WERI-Rb-1 (cell line): ENCODE measurements at regions not wholly inside any gene's neighbourhood (a gene's known extent, or its start where the extent isn't known, plus 50 kb on each side); places are given as distances from the start of the nearest gene placed in this dataset.

Experiments used
- DNase-seq: peaks from one replicate; pipeline ENCODE4 v3.0.0-alpha.2; 2020
- H3K27ac ChIP-seq: fragments of 250-450 bp; sonication (Bioruptor Pico); 2 replicates; pipeline ENCODE4 v1.5.1; 2020; ENCODE audit warnings: mild to moderate bottlenecking, moderate library complexity
- H3K27me3 ChIP-seq: fragments of 250-450 bp; sonication (Bioruptor Pico); 2 replicates; pipeline ENCODE4 v1.5.1; 2021; ENCODE audit warnings: mild to moderate bottlenecking, low read depth, moderate library complexity; ENCODE audit not compliant: insufficient read depth, severe bottlenecking
- H3K36me3 ChIP-seq: fragments of 250-450 bp; sonication (Bioruptor Pico); 2 replicates; pipeline ENCODE4 v1.5.1; 2020; ENCODE audit warnings: mild to moderate bottlenecking, moderate library complexity
- H3K4me3 ChIP-seq: 2 replicates; pipeline ENCODE4 v1.5.1; 2011; ENCODE audit warnings: low read depth, mild to moderate bottlenecking, control low read depth, low read length
- H3K9me3 ChIP-seq: fragments of 250-450 bp; sonication (Bioruptor Pico); 2 replicates; pipeline ENCODE4 v1.5.1; 2021; ENCODE audit warnings: mild to moderate bottlenecking, moderate library complexity; ENCODE audit not compliant: severe bottlenecking
- CTCF ChIP-seq: IDR thresholded peaks from 2 replicates; pipeline ENCODE4 v1.5.1; 2011; ENCODE audit warnings: low read depth, mild to moderate bottlenecking, control low read depth, inconsistent platforms, low read length

DNA sequence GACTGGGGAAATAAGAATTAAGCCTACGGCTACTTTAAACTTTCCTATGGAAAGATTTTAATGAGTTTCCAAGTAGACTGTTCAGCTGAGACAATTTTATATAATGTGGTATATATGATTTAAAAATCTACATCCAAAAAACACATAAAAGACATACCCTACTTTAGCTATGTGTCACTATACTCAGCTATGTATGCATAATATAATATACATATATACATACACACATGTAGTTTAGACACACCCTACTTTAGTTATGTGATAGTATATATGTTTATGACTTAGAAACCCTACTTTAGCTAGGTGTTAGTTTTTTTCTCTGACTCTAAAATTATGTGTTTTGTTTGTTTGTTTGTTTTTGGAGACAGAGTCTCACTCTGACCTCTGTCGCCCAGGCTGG is 100.5 kb upstream of the DAB2 start:
- no peak for DNase-seq
- H3K4me3 ChIP-seq = no peak overlapping the region
- no peaks in the 10 kb centered on the region for H3K36me3 ChIP-seq
- no peak overlapping the region for H3K27ac ChIP-seq
- H3K9me3 ChIP-seq = no peaks in the 10 kb centered on the region
- no peak for TF ChIP-seq CTCF
- H3K27me3 ChIP-seq = no peaks in the 10 kb centered on the region

DNA sequence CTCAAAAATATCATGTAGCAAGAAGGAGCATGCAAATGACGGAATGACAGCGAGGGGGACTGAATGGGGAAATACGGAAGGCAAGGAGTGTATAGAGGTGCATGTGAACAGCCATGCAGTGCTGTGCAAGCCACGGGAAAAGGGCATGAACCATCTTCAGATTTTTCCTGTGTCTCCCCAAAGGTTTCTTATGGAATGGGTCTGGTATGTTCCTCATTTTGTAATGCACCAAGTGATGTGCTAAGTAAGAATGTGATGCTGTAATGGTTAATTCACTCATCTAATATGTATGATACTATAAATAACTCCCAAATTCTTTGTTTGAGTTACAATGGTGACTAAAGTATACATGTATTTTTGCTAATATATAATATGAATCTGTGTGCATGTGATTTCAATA is 99.0 kb upstream of the DAB2 start:
- Histone ChIP-seq H3K27ac (no peak overlapping the region), H3K36me3 (no peaks in the 10 kb centered on the region), H3K4me3 (no peak overlapping the region), H3K27me3 (no peaks in the 10 kb centered on the region), H3K9me3 (no peaks in the 10 kb centered on the region)
- DNase-seq = no peak
- no peak for TF ChIP-seq CTCF

- H3K4me3 ChIP-seq = no peak overlapping the region
- H3K27me3 ChIP-seq = no peaks in the 10 kb centered on the region
- no peak for TF ChIP-seq CTCF
- H3K36me3 ChIP-seq = no peaks in the 10 kb centered on the region
- no peaks in the 10 kb centered on the region for H3K9me3 ChIP-seq
- H3K27ac ChIP-seq = no peak overlapping the region
- no peak for DNase-seq
These were observed 97.3 kb upstream of the DAB2 start for GRCh38 chr5:39521940-39522590.

- H3K27ac ChIP-seq = no peak overlapping the region
These were observed 96.5 kb upstream of the DAB2 start for GRCh38 chr5:39521098-39521860.

DNA sequence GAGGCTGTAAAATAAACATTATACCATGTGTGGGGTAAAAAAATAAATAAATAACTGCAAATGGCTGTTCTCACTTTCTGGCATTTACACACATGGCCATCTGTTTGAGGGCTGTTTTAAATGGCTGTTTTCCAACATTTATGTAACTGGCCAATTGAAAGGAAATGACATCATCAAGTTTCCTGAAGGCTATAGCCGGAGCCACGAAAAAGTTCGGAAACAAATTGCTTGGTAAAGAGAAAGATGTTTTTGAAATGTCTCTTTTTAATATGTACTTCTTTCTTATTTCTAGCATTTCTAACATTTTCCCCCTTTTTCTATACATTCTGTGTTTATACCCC is 95.4 kb upstream of the DAB2 start:
- H3K27me3 ChIP-seq = no peaks in the 10 kb centered on the region
- H3K4me3 ChIP-seq = no peak overlapping the region
- no peaks in the 10 kb centered on the region for H3K36me3 ChIP-seq
- DNase-seq = no peak
- no peak overlapping the region for H3K27ac ChIP-seq
- no peak for TF ChIP-seq CTCF
- no peaks in the 10 kb centered on the region for H3K9me3 ChIP-seq

More at GRCh38 chr5:39521098-39521860, 96.5 kb upstream of the DAB2 start:
- H3K36me3 ChIP-seq = no peaks in the 10 kb centered on the region
- DNase-seq = no peak
- no peak for TF ChIP-seq CTCF
- H3K4me3 ChIP-seq = no peak overlapping the region
- H3K9me3 ChIP-seq = no peaks in the 10 kb centered on the region
- H3K27me3 ChIP-seq = no peaks in the 10 kb centered on the region
